Astrocyte (in vitro differentiated cells and primary cell): ENCODE measurements at regions not wholly inside any gene's neighbourhood (a gene's known extent, or its start where the extent isn't known, plus 50 kb on each side); places are given as distances from the start of the nearest gene placed in this dataset.

ENCODE experiments used
- DNase-seq: peaks from one replicate; pipeline ENCODE4 v3.0.0-alpha.2; 2010; ENCODE audit warnings: low read depth
- FAIRE-seq: peaks from 2 replicates; lab custom pipeline; 2011; peaks lifted over from hg19 to GRCh38; lab: Jason Lieb, UNC
- H2AFZ ChIP-seq: 2 replicates; pipeline ENCODE4 v1.6.0; 2012; ENCODE audit warnings: low read depth, low read length, inconsistent platforms
- H3K27ac ChIP-seq: 2 replicates; pipeline ENCODE4 v1.5.1; 2011; ENCODE audit warnings: low read depth, low read length, inconsistent platforms
- H3K27me3 ChIP-seq: 2 replicates; pipeline ENCODE4 v1.6.0; 2011; ENCODE audit warnings: low read length, inconsistent platforms; ENCODE audit not compliant: insufficient read depth
- H3K36me3 ChIP-seq: 2 replicates; pipeline ENCODE4 v1.5.1; 2011; ENCODE audit warnings: low read length, inconsistent platforms; ENCODE audit not compliant: insufficient read depth
- H3K4me1 ChIP-seq: 2 replicates; pipeline ENCODE4 v1.5.1; 2011; ENCODE audit warnings: low read length, inconsistent platforms; ENCODE audit not compliant: insufficient read depth
- H3K4me2 ChIP-seq: 2 replicates; pipeline ENCODE4 v1.6.0; 2012; ENCODE audit warnings: low read length, inconsistent platforms
- H3K4me3 ChIP-seq: 2 replicates; pipeline ENCODE4 v1.5.1; 2011; ENCODE audit warnings: low read depth, mild to moderate bottlenecking, low read length, inconsistent platforms; ENCODE audit not compliant: insufficient read depth
- H3K79me2 ChIP-seq: 2 replicates; pipeline ENCODE4 v1.6.0; 2012; ENCODE audit warnings: mild to moderate bottlenecking, low read length, inconsistent platforms; ENCODE audit not compliant: insufficient read depth
- H3K9ac ChIP-seq: 2 replicates; pipeline ENCODE4 v1.6.0; 2012; ENCODE audit warnings: mild to moderate bottlenecking, low read length, inconsistent platforms
- H3K9me3 ChIP-seq: 2 replicates; pipeline ENCODE4 v1.5.1; 2012; ENCODE audit warnings: low read depth, mild to moderate bottlenecking, low read length, inconsistent platforms; ENCODE audit not compliant: insufficient read depth
- H4K20me1 ChIP-seq: 2 replicates; pipeline ENCODE4 v1.6.0; 2012; ENCODE audit warnings: low read length, inconsistent platforms; ENCODE audit not compliant: insufficient read depth
- H3K27ac Mint-ChIP-seq: one replicate; pipeline ENCODE4 v1.8.0; 2021; ENCODE audit warnings: mild to moderate bottlenecking, mixed read lengths; ENCODE audit not compliant: unreplicated experiment
- H3K27me3 Mint-ChIP-seq: one replicate; pipeline ENCODE4 v1.8.0; 2021; ENCODE audit warnings: low read depth, mixed read lengths; ENCODE audit not compliant: unreplicated experiment
- H3K36me3 Mint-ChIP-seq: one replicate; pipeline ENCODE4 v1.8.0; 2021; ENCODE audit warnings: low read depth, mixed read lengths; ENCODE audit not compliant: unreplicated experiment
- H3K4me1 Mint-ChIP-seq: one replicate; pipeline ENCODE4 v1.8.0; 2021; ENCODE audit warnings: low read depth, mixed read lengths; ENCODE audit not compliant: unreplicated experiment
- H3K4me3 Mint-ChIP-seq: one replicate; pipeline ENCODE4 v1.8.0; 2021; ENCODE audit warnings: mild to moderate bottlenecking, moderate library complexity, mixed read lengths; ENCODE audit not compliant: unreplicated experiment
- H3K9me3 Mint-ChIP-seq: one replicate; pipeline ENCODE4 v1.8.0; 2021; ENCODE audit warnings: mild to moderate bottlenecking, mixed read lengths; ENCODE audit not compliant: unreplicated experiment
- CTCF ChIP-seq: IDR thresholded peaks from 2 replicates; pipeline ENCODE4 v1.5.1; 2011; ENCODE audit warnings: low read depth, mild to moderate bottlenecking, inconsistent platforms, low read length, moderate library complexity; ENCODE audit not compliant: insufficient read depth
- EZH2 ChIP-seq: IDR thresholded peaks from 2 replicates; pipeline ENCODE4 v1.6.1; 2012; ENCODE audit warnings: mild to moderate bottlenecking, low read length, inconsistent platforms; ENCODE audit not compliant: insufficient read depth

- TF ChIP-seq EZH2 = no peak
- no peak for TF ChIP-seq CTCF
- Mint-ChIP-seq H3K27me3 (no peaks in the 10 kb centered on the region), H3K4me1 (no peaks in the 10 kb centered on the region), H3K4me3 (peak overlapping the region; percentile 12), H3K36me3 (no peaks in the 10 kb centered on the region), H3K9me3 (peaks cover 4% of the 10 kb centered on the region), H3K27ac (no peak overlapping the region)
- no peaks in the 10 kb centered on the region for H3K79me2 ChIP-seq
- H3K27ac ChIP-seq = no peak overlapping the region
- no peaks in the 10 kb centered on the region for H3K36me3 ChIP-seq
- H2AFZ ChIP-seq = no peak overlapping the region
- no peaks in the 10 kb centered on the region for H4K20me1 ChIP-seq
- H3K4me3 ChIP-seq = no peak overlapping the region
- no peaks in the 10 kb centered on the region for H3K9me3 ChIP-seq
- no peak for DNase-seq
- H3K4me1 ChIP-seq = no peaks in the 10 kb centered on the region
- H3K27me3 ChIP-seq = no peaks in the 10 kb centered on the region
- FAIRE-seq = no peak
- no peak overlapping the region for H3K4me2 ChIP-seq
- no peak overlapping the region for H3K9ac ChIP-seq
Observed at GRCh38 chr13:38283346-38283745, 66.3 kb upstream of the UFM1 start.

GRCh38 chr13:38265132-38265497, 84.5 kb upstream of the UFM1 start:
- no peak for DNase-seq
- no peak overlapping the region for H3K4me3 ChIP-seq
- H3K9ac ChIP-seq = no peak overlapping the region
- no peak overlapping the region for H3K27ac Mint-ChIP-seq
- H2AFZ ChIP-seq = no peak overlapping the region
- H3K4me1 Mint-ChIP-seq = no peaks in the 10 kb centered on the region
- H3K4me2 ChIP-seq = no peak overlapping the region
- no peaks in the 10 kb centered on the region for H3K27me3 Mint-ChIP-seq
- peaks cover 9% of the 10 kb centered on the region for H3K9me3 Mint-ChIP-seq
- H3K4me1 ChIP-seq = no peaks in the 10 kb centered on the region
- no peaks in the 10 kb centered on the region for H3K79me2 ChIP-seq
- H3K27me3 ChIP-seq = no peaks in the 10 kb centered on the region
- no peak overlapping the region for H3K4me3 Mint-ChIP-seq
- no peak for TF ChIP-seq EZH2
- no peak for TF ChIP-seq CTCF
- H3K27ac ChIP-seq = no peak overlapping the region
- no peaks in the 10 kb centered on the region for H3K9me3 ChIP-seq
- no peaks in the 10 kb centered on the region for H3K36me3 ChIP-seq
- no peaks in the 10 kb centered on the region for H3K36me3 Mint-ChIP-seq
- no peak for FAIRE-seq
- H4K20me1 ChIP-seq = no peaks in the 10 kb centered on the region

- Mint-ChIP-seq H3K9me3 (peaks cover 9% of the 10 kb centered on the region), H3K36me3 (no peaks in the 10 kb centered on the region), H3K4me3 (no peak overlapping the region), H3K27ac (no peak overlapping the region), H3K4me1 (no peaks in the 10 kb centered on the region), H3K27me3 (no peaks in the 10 kb centered on the region)
- DNase-seq = no peak
- no peak overlapping the region for H3K4me2 ChIP-seq
- H3K9me3 ChIP-seq = no peaks in the 10 kb centered on the region
- H3K27me3 ChIP-seq = no peaks in the 10 kb centered on the region
- no peaks in the 10 kb centered on the region for H3K79me2 ChIP-seq
- FAIRE-seq = no peak
- H3K4me3 ChIP-seq = no peak overlapping the region
- no peaks in the 10 kb centered on the region for H4K20me1 ChIP-seq
- no peaks in the 10 kb centered on the region for H3K4me1 ChIP-seq
- H3K36me3 ChIP-seq = no peaks in the 10 kb centered on the region
- no peak overlapping the region for H2AFZ ChIP-seq
- no peak overlapping the region for H3K27ac ChIP-seq
- TF ChIP-seq CTCF (no peak), EZH2 (no peak)
- no peak overlapping the region for H3K9ac ChIP-seq
Observed at GRCh38 chr13:38264363-38265131, 85.1 kb upstream of the UFM1 start.
